HG03103 (cell line): ENCODE measurements at regions not wholly inside any gene's neighbourhood (a gene's known extent, or its start where the extent isn't known, plus 50 kb on each side); places are given as distances from the start of the nearest gene placed in this dataset.
"Not testable (repeated sequence)": the region's sequence is repeated elsewhere in the genome, so short reads cannot be mapped to it uniquely, and the experiment has no call there.

Experiments used
- ATAC-seq: cut with Tn5 transposase; IDR thresholded peaks from one replicate; pipeline ENCODE4 v1.9.1; 2021; ENCODE audit warnings: low read depth; ENCODE audit not compliant: unreplicated experiment

DNA sequence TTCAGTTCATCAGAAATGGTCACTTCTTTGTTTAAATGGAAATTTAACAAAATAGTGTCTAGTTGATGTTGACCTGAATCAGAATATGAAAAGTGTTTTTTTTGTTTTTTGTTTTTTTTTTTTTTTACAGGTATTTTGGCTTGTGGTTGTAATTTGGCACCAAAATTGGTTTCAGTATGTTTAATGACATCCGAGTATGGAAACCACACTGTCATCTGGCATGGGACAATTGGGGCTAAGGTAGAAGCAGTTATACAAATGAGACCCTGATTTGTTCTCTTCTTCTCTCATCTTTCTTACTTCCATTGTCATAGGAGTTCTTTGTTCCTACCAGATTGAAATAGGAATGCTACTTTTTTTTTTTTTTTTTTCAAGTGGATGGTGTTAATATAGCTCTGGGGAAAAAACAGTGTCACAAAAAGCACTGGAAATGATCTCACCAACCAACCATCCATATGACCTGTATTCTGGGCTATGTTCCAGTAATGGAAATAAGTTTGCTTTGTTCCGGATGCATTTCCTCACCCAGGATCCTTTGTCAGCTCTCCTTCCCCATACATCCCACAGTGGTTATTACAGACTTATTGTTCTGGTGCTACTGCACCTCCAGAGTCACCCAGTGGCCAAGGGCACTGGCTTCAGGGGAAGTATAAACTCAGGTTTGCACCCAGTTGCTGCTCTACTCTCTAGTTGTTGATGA is 95.8 kb downstream of the ATXN3L start:
- no peak for ATAC-seq

DNA sequence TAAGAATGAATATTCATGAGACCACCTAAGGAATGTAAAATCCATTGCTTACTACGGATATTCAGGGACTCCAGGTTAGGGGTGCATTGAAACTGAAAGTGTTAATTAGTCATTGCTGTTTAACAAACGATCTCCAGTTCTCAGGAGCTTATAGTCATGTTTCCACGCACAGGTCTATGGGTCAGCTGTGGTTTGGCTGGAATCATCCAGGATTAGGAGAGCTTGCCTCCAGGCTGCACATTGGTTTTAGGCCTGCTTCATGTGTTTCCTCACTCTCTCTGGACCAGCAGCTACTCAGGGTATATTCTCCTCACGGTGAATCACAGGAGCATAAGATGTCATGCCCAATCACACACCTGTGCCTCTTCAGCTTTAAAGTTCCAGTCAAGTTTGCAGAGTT is 98.9 kb downstream of the ATXN3L start:
- ATAC-seq: no peak

DNA sequence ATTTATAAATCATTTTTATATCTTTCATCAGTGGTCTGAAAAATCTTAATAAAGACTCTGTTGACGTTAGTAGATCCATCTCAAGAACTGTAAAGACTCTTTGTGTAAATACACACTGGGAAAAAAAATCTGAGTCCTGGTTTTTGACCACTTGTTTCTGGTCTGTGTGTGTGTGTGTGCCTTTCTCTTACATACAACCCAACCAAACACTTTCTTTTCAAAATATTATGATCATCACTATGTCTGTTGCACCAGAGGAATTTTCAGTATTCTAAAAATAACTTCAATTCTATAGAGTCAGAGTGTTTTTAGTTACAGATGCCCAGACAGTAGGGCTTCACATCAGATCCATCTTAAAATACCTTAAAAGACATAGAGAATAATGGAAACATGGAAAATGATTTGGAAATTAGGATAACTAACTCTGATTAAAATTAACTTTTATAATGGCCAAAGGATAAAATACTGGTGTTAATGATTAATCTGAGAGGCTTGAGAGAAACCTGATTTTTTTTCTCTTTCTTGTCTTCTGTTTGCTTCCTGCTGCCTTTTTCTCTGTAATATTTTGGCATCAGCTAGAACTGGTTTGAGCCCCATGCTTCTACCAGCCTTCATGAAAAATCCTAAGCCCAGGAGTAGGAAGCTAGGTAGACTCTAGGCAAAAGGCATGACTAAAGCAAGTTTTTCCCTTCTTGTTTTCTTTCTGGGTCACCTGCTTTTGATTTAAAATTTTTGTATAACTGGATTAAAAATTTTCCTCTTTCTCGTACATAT is 99.7 kb downstream of the ATXN3L start:
- no peak for ATAC-seq

DNA sequence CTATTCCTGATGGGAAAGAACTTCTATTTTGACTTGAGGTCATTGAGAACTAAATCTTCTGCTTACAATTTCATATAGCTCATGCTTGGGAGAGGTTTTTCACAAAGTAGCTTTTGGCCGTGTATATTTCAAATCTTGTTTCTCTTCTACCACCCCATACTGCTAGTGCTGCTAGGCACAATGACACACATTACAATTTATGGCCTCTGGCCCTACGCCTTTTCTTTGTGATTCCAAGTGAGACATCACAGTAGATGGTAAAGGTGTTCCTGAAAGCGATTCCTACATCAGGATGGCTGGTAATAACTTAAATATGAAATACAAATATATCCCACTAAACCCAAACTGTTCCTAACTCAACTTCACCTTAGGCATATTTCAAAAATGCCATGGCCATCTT is 101.1 kb downstream of the ATXN3L start:
- ATAC-seq: no peak

DNA sequence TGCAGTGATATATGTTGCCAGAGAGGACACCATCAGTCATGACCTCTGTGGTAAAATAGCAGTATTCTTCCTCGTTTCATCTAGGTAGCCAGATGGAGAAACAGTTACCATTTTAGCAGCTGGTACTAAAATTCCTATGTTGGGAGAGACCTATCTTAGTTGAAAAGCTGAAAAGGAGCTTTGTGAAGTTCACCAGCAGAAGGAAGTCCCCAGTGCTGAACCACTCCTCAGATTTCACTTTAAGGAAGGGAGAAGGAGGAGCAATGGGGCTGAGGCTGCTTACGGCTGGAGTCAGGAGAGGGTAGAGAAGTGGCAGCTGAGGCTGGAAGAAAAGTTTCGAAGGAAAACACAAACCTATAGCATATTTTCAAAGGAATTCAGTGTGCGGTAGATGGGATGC is 103.7 kb downstream of the ATXN3L start:
- no peak for ATAC-seq

DNA sequence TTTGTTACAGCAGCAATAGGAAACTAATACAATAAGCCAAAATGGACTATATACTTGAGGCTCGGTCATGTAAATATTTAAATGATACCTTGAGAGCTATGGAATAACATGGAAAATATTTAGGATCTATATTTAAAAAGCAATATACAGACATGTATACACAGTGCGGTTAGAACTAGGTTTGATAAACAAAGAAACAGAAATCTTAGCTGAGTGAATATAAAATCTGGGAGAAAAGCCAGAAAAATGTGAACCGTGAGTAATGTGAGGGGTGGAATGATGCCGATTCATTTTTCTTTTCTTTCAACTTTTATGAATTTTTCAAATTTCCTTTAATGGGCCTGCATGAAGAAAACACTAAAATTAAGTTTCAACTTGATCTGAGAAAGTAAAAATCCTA is 104.1 kb downstream of the ATXN3L start:
- no peak for ATAC-seq

DNA sequence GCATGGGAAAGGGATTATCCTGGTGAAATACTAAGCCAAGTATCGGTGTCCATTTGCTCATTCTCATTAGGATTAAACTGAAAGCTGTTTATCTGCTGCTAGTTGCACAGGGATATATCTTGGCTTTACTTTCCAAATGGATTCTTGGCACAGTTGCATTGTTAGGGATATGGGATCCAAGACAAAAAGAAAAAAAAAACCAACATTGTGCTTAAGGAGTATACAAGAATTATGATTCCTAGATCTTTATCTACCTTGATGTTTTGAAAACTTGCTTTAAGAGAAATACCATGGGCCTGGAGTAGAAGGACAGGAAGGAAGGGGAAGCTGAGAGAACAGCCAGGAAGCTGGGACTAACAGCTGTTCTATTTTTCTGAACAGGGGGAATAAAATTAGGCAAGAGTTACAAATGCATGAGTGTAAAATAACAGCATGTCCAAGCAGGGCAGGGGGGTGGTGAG is 107.6 kb downstream of the ATXN3L start:
- ATAC-seq: no peak

DNA sequence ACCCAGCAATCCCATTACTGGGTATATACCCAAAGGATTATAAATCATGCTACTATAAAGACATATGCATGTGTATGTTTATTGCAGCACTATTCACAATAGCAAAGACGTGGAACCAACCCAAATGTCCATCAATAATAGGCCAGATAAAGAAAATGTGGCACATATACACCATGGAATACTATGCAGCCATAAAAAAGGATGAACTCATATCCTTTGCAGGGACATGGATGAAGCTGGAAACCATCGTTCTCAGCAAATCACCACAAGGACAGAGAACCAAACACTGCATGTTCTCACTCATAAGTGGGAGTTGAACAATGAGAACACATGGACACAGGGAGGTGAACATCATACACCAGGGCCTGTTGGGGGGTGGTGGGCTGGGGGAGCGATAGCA is 109.7 kb downstream of the ATXN3L start:
- not testable (repeated sequence) for ATAC-seq

DNA sequence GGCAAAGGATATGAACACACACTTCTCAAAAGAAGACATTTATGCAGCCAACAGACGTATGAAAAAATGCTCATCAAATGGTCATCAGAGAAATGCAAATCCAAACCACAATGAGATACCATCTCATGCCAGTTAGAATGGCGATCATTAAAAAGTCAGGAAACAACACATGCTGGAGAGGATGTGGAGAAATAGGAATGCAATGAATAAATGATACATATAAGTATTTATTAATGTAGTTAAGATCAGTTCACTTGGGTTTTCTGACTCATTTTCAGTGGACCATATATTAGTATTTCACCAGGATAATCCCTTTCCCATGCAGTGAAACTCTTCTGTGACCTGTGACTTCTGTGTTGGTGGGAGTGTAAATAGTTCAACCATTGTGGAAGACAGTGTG is 110.1 kb downstream of the ATXN3L start:
- not testable (repeated sequence) for ATAC-seq

DNA sequence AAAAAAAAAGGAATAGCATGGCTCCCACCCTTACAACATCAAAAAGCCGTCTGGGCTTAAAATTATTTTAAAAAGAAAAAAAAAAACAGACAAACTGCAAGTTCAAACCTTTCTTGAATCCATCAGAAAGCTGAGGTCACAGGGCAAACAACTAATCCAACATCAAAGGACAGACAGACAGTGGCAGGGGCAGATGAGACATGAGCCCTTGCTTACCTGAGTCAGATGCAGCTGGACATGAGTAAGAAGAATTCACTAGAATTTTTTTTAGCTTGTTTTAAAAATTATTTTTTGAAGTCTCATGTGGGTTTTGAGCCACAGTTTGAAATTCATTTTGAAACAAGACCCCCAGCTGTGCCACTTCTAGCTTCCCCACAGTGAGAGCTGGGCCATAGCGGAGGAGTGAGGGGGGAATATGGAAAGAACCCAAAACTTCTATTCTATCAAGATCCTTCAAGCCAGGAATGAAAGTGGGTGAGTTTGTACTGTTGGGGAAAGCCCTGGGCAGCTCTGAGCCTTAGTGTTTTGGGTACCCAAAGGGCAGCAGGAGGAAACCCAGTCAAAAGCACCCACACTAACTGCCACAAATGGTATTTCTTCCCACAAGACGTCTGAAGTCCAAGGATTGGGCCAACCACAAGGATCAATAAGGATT is 111.4 kb downstream of the ATXN3L start:
- no peak for ATAC-seq

DNA sequence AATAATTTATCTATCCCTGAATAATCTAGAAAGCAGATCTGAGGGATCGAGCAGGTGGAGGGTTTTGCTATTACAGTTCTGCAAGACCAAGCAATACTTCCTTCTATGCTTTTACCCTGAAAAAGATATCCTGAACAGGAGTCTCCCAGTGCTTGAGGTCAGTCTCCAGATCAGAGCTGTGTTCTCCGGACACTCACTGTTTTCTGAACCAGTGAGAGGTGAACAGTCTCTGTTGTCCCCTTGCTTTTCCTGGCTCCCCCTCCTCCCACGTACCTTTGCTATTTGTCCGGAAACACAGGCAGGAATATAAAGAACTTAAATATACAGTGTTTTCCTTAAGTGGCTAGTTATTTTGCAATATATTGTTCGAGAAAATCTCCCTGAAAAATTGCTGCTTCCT is 116.6 kb downstream of the ATXN3L start:
- ATAC-seq: no peak

DNA sequence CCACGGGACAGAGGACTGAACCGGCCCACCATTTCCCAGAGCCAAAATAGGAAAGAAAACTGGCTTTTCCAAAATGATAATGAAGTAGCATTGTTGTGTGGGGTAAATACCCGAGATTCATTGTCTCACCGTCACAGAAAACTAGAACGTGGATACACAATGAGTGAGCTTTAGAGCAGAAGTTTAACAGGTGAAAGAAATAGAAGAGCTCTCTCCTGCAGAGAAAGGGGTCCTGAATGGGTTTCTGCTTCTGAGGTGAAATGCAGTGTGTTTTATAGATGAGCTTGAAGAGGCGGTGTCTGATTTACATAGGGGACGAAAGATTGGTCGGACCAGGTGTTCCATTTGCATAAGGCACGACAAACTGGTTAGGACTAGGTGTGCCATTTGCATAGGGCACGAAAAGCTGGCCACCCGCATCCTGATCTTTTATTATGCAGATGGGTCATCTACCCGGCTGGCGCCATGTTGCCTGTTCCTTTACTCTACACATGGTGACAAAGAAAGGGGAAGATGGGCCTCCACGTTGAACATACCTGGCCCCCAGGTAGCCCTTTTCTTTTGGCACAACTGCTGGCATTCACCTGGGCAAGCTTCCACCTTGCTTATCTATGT is 118.1 kb downstream of the ATXN3L start:
- no peak for ATAC-seq

DNA sequence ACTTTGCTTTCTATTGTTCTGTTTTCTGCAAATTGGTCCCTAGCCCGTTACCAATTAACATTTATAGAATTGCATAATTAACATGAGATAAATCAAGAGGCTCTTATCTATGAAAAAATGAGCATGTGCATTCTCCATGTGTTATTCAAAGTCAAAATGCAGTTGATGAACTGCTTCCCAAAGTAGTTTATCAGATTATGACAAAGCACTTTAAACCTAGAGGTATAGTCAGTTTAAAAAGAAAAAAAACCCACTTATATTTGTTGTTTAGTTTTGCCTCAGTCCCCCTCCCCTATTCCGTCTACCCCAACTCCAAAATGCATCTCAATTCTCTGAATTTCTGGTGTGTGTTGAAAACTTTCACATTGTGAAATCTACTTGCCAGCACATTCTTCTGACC is 119.5 kb downstream of the ATXN3L start:
- ATAC-seq: no peak

DNA sequence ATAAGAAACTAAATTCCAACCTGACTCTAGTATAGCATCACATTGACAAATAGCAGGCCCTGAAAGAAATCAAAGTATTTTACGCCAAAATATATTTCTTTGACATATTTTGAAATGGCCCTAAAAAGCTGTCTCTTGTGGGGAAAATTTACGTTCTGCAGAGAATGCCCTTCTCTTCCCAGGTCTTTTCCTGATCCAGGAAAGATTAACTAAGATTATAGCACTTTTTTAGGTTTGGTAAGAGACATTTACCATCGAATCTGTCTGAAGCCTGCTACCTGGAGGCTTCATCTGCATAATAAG is 121.1 kb downstream of the ATXN3L start:
- ATAC-seq: no peak

DNA sequence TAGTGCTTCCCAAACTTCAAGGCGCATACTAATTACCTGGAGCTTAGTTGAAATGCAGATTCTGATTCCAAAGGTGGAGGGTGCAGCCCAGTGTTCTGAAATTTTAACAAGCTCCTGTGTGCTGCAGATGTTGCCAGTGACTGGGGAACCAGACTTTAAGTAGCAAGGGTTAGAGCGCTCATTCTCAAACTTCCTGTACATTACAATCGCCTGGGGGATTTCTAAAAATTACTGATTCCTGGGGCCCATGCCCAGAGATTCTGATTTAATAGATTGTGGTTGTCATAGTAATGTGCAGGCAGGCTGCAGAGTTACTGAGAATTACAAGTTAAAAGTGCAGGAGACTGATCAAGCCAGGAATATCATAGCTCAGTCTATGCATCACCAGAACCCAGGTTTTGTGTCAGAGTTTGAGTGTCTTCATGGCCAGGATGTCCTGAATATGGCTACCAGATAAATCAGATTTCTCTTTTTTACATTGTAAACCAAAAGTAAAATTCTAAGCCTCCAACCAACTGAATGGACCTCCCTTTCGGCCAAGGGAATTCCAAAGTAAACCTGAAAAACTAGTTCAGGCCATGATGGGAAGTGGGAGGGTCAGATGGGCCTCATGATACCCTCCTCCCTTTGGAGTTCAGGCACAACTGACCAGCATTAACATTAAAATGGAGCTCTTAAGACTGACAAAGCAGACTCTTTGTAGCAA is 121.6 kb downstream of the ATXN3L start:
- no peak for ATAC-seq

DNA sequence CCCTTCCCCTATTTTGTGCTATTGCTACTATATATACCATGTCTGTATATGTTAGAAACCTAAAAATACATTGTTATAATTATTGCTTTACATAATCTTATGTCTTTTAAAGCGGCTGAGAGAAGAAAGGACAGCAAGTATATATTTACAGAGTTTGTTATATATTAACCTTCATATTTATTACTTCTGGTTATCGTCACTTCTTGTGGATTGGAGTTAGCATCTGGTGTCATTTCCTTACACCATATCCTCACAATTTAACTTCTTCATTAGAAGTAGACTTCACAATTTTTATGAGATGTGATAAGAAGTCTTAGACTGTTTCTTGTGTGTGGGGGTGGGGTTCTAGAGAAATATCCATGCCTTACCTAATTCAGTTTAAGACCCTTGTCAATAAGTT is 123.1 kb downstream of the ATXN3L start:
- no peak for ATAC-seq

DNA sequence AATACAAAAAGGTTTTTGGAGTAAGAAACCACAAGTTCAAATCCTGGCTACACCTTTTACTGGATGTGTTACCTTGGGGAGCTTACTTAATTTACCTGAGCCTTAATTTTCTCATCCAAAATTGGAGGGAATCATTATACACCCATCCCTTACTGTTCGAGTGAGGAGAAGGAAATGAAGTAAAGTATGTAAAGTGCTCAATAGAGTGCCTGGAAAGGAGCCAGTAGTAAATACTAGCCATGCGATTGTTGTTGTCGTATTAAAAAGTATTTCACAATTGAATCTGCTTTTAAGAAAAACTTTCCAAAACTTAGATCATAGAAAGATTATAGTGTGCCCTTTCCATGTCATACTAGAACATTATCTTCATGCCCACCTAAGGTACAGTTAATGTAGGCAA is 124.5 kb downstream of the ATXN3L start:
- no peak for ATAC-seq

DNA sequence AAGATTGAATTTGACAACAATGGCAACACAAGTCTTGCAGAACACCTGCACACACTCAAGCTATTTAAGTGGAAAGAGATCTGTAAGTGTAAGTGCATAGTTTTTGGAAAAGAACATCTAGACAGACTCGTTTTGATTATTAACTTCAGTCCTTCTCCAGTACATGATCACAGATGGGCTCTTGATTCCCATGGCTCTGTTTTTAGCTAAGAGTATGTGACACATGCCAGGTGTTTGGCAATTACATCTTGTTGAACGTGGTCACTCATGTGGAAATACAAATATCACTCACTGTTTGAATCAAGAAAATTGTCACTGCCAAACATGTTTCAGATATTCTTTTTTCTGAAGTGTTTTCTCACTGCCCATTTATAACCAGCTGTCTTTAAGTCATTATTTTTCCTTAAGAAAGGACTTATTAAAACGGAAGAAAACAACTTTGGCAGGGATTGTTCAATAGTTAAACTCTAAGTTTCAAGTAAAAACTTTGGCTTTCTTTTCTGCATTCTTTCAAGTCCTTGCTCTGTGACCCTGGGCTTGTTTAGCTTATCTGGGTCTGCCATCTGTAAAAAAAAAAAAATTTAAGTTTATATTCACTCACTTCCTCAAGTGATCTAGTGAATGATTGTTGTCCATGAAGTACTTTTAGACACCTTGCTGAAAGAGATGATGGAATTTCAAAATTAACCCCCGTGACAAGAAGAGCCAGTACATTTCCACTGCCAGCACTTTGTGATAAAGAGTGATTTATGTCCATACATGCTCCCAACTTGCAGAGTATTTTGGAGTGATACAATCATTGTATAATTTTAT is 125.4 kb downstream of the ATXN3L start:
- ATAC-seq: no peak

DNA sequence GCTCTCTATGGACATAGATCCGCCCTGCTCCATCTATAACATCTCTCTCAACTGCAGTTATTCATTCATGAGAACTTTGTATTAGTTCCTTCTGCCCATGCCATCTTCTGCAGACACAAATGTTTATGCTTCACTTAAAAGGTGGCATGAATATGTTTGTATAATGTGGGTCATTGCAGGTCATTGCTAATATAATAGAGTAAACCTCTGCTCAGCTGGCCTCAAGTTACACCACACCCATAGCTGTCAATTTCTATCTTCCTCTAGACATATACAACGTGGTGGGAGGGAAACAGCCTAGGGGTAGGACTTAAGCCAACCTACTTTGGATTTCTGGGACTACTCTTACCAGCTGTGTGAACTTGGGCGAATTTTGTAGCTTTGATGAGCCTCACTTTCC is 129.8 kb downstream of the ATXN3L start:
- ATAC-seq: no peak

DNA sequence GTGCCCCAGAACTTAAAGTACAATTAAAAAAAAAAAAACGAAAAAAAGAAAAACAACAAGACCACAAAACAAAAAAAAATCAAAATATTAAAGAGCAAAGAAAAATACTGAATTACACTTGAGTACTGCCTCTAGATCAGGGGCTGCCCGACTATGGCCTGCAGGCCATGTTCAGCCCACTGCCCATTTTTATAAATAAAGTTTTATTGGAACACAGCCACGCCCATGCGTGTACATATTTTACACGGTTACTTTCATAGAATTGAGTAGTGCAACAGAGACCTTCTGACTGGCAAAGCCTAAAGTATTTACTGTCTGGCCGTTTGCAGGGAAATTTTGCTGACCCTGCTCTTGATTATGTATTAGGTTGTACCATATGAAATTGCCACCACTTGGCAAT is 130.5 kb downstream of the ATXN3L start:
- ATAC-seq: no peak
